CD4-positive, CD25-positive, alpha-beta regulatory T cell (primary cell): ENCODE measurements at regions not wholly inside any gene's neighbourhood (a gene's known extent, or its start where the extent isn't known, plus 50 kb on each side); places are given as distances from the start of the nearest gene placed in this dataset.

Experiments used
- ATAC-seq, 2 donors: fragments of 150-1000 bp; cut with Tn5 transposase; one replicate each; pipeline ENCODE4 v1.10.0; 2021; ENCODE audit warnings: low read depth in 2 of 2, moderate number of reproducible peaks in 2 of 2, moderate library complexity in 1 of 2
- DNase-seq, 3 donors: peaks; one replicate each; pipeline versions ENCODE4 v3.0.0 to v3.0.0-alpha.2; 2012 to 2022; ENCODE audit warnings: mixed read lengths in 1 of 3
- H3K27ac ChIP-seq: one replicate; pipeline ENCODE4 v1.7.0; 2013; ENCODE audit warnings: mild to moderate bottlenecking, low read length; ENCODE audit not compliant: insufficient read depth, poor library complexity, severe bottlenecking
- H3K27me3 ChIP-seq: one replicate; pipeline ENCODE4 v1.7.0; 2013; ENCODE audit warnings: low read length; ENCODE audit not compliant: control insufficient read depth, insufficient read depth
- H3K36me3 ChIP-seq: one replicate; pipeline ENCODE4 v1.7.0; 2013; ENCODE audit warnings: mild to moderate bottlenecking, low read length, moderate library complexity; ENCODE audit not compliant: control insufficient read depth, insufficient read depth
- H3K4me1 ChIP-seq: 2 replicates; pipeline ENCODE4 v1.7.0; 2013; ENCODE audit warnings: mild to moderate bottlenecking, low read length; ENCODE audit not compliant: insufficient read depth, control insufficient read depth, poor library complexity, severe bottlenecking
- H3K4me3 ChIP-seq: one replicate; pipeline ENCODE4 v1.7.0; 2013; ENCODE audit warnings: low read depth, mild to moderate bottlenecking, low read length, moderate library complexity
- H3K9me3 ChIP-seq, 2 experiments: 1 replicate in 1 of 2; 2 replicates in 1 of 2; pipeline ENCODE4 v1.7.0; 2013; ENCODE audit warnings: low read length in 2 of 2, mild to moderate bottlenecking in 1 of 2, moderate library complexity in 1 of 2; ENCODE audit not compliant: control insufficient read depth in 2 of 2
- H3K27ac Mint-ChIP-seq, 3 donors: one replicate each; pipeline ENCODE4 v1.8.0; 2020 to 2022; ENCODE audit warnings: mild to moderate bottlenecking in 3 of 3, mixed read lengths in 3 of 3, moderate library complexity in 2 of 3
- H3K27me3 Mint-ChIP-seq: one replicate; pipeline ENCODE4 v1.8.0; 2022; ENCODE audit warnings: mild to moderate bottlenecking, mixed read lengths
- H3K36me3 Mint-ChIP-seq: one replicate; pipeline ENCODE4 v1.8.0; 2020; ENCODE audit warnings: mixed read lengths
- H3K4me1 Mint-ChIP-seq, 4 donors: one replicate each; pipeline ENCODE4 v1.8.0; 2020 to 2022; ENCODE audit warnings: mixed read lengths in 4 of 4, mild to moderate bottlenecking in 1 of 4
- H3K4me3 Mint-ChIP-seq, 4 donors: one replicate each; pipeline ENCODE4 v1.8.0; 2020 to 2022; ENCODE audit warnings: mild to moderate bottlenecking in 4 of 4, mixed read lengths in 4 of 4, moderate library complexity in 3 of 4
- H3K9me3 Mint-ChIP-seq, 7 donors: one replicate each; pipeline ENCODE4 v1.8.0; 2020 to 2022; ENCODE audit warnings: mixed read lengths in 7 of 7, mild to moderate bottlenecking in 3 of 7, moderate library complexity in 2 of 7

- Histone ChIP-seq H3K27ac (no peak overlapping the region), H3K4me3 (no peak overlapping the region), H3K36me3 (no peaks in the 10 kb centered on the region), H3K9me3 (no peaks in the 10 kb centered on the region), H3K4me1 (no peaks in the 10 kb centered on the region), H3K27me3 (no peaks in the 10 kb centered on the region)
- Mint-ChIP-seq H3K9me3 (peaks cover 0 to 5% (median 2%) of the 10 kb centered on the region in 7 donors), H3K27me3 (peaks cover 6% of the 10 kb centered on the region), H3K4me3 (no peak overlapping the region), H3K4me1 (no peaks in the 10 kb centered on the region), H3K36me3 (no peaks in the 10 kb centered on the region), H3K27ac (no peak overlapping the region)
- DNase-seq = no peak
- ATAC-seq = no peak
Observed at GRCh38 chr1:220956501-220957232, 77.4 kb downstream of the HLX start.

- ATAC-seq (no peak), DNase-seq (no peak)
- H3K4me1 Mint-ChIP-seq = no peaks in the 10 kb centered on the region
- H3K9me3 ChIP-seq = no peaks in the 10 kb centered on the region
- no peak overlapping the region for H3K27ac ChIP-seq
- H3K27ac Mint-ChIP-seq = no peak overlapping the region
- no peaks in the 10 kb centered on the region for H3K4me1 ChIP-seq
- no peaks in the 10 kb centered on the region for H3K27me3 ChIP-seq
- no peaks in the 10 kb centered on the region for H3K36me3 ChIP-seq
- H3K4me3 Mint-ChIP-seq = no peak overlapping the region
- H3K4me3 ChIP-seq = no peak overlapping the region
- H3K9me3 Mint-ChIP-seq = peaks cover 0 to 5% (median 2%) of the 10 kb centered on the region in 7 donors
- peaks cover 10% of the 10 kb centered on the region for H3K27me3 Mint-ChIP-seq
- H3K36me3 Mint-ChIP-seq = no peaks in the 10 kb centered on the region
Observed at GRCh38 chr1:220957233-220957605, 78.0 kb downstream of the HLX start.

- no peak for ATAC-seq
- Histone ChIP-seq H3K36me3 (no peaks in the 10 kb centered on the region), H3K4me3 (no peak overlapping the region), H3K27ac (no peak overlapping the region), H3K9me3 (no peaks in the 10 kb centered on the region), H3K27me3 (no peaks in the 10 kb centered on the region), H3K4me1 (no peaks in the 10 kb centered on the region)
- Mint-ChIP-seq H3K4me1 (no peaks in the 10 kb centered on the region), H3K27me3 (peaks cover 10% of the 10 kb centered on the region), H3K4me3 (no peak overlapping the region), H3K27ac (no peak overlapping the region), H3K9me3 (peaks cover 0 to 4% (median 3%) of the 10 kb centered on the region in 7 donors), H3K36me3 (no peaks in the 10 kb centered on the region)
- no peak for DNase-seq
Observed at GRCh38 chr1:220958234-220958633, 79.0 kb downstream of the HLX start.

GRCh38 chr1:220962031-220962751 is 82.9 kb downstream of the HLX start:
- no peak overlapping the region for H3K4me3 ChIP-seq
- no peaks in the 10 kb centered on the region for H3K4me1 ChIP-seq
- H3K4me3 Mint-ChIP-seq = no peak overlapping the region
- no peaks in the 10 kb centered on the region for H3K4me1 Mint-ChIP-seq
- H3K36me3 ChIP-seq = no peaks in the 10 kb centered on the region
- peaks cover 0 to 2% of the 10 kb centered on the region in 2 experiments for H3K9me3 ChIP-seq
- no peak for DNase-seq
- H3K36me3 Mint-ChIP-seq = no peaks in the 10 kb centered on the region
- peaks cover 10% of the 10 kb centered on the region for H3K27me3 Mint-ChIP-seq
- ATAC-seq = no peak
- peaks cover 0 to 11% (median 4%) of the 10 kb centered on the region in 7 donors for H3K9me3 Mint-ChIP-seq
- H3K27ac Mint-ChIP-seq = no peak overlapping the region
- H3K27me3 ChIP-seq = no peaks in the 10 kb centered on the region
- H3K27ac ChIP-seq = no peak overlapping the region

- no peak overlapping the region for H3K27ac ChIP-seq
- no peak overlapping the region for H3K4me3 Mint-ChIP-seq
- H3K27ac Mint-ChIP-seq = no peak overlapping the region
- H3K27me3 ChIP-seq = no peaks in the 10 kb centered on the region
- peaks cover 6% of the 10 kb centered on the region for H3K27me3 Mint-ChIP-seq
- ATAC-seq (no peak), DNase-seq (no peak)
- no peaks in the 10 kb centered on the region for H3K36me3 Mint-ChIP-seq
- no peak overlapping the region for H3K4me3 ChIP-seq
- no peaks in the 10 kb centered on the region for H3K4me1 Mint-ChIP-seq
- H3K36me3 ChIP-seq = no peaks in the 10 kb centered on the region
- peaks cover 0 to 11% (median 4%) of the 10 kb centered on the region in 7 donors for H3K9me3 Mint-ChIP-seq
- H3K9me3 ChIP-seq = peaks cover 0 to 2% of the 10 kb centered on the region in 2 experiments
- no peaks in the 10 kb centered on the region for H3K4me1 ChIP-seq
Observed at GRCh38 chr1:220966041-220966440, 86.8 kb downstream of the HLX start.

- ATAC-seq = no peak
- peaks cover 6% of the 10 kb centered on the region for H3K27me3 Mint-ChIP-seq
Observed at GRCh38 chr1:220966473-220966872, 87.2 kb downstream of the HLX start.

GRCh38 chr1:220966881-220967611 is 87.8 kb downstream of the HLX start:
- Mint-ChIP-seq H3K27me3 (no peaks in the 10 kb centered on the region), H3K27ac (no peak overlapping the region), H3K4me3 (no peak overlapping the region), H3K36me3 (no peaks in the 10 kb centered on the region), H3K9me3 (peaks cover 0 to 11% (median 5%) of the 10 kb centered on the region in 7 donors), H3K4me1 (no peaks in the 10 kb centered on the region)
- Histone ChIP-seq H3K27ac (no peak overlapping the region), H3K4me3 (no peak overlapping the region), H3K27me3 (no peaks in the 10 kb centered on the region), H3K4me1 (no peaks in the 10 kb centered on the region), H3K36me3 (no peaks in the 10 kb centered on the region), H3K9me3 (peaks cover 0 to 2% of the 10 kb centered on the region in 2 experiments)
- ATAC-seq (no peak), DNase-seq (no peak)

More at GRCh38 chr1:220966473-220966872, 87.2 kb downstream of the HLX start:
- H3K27me3 ChIP-seq = no peaks in the 10 kb centered on the region
- H3K4me1 Mint-ChIP-seq = no peaks in the 10 kb centered on the region
- no peak overlapping the region for H3K27ac Mint-ChIP-seq
- no peak for DNase-seq
- H3K9me3 ChIP-seq = peaks cover 0 to 2% of the 10 kb centered on the region in 2 experiments
- no peak overlapping the region for H3K4me3 Mint-ChIP-seq
- H3K36me3 Mint-ChIP-seq = no peaks in the 10 kb centered on the region
- H3K36me3 ChIP-seq = no peaks in the 10 kb centered on the region
- peaks cover 0 to 11% (median 5%) of the 10 kb centered on the region in 7 donors for H3K9me3 Mint-ChIP-seq
- no peak overlapping the region for H3K4me3 ChIP-seq
- H3K4me1 ChIP-seq = no peaks in the 10 kb centered on the region
- no peak overlapping the region for H3K27ac ChIP-seq
